Keratinocyte (primary cell): ENCODE measurements at regions not wholly inside any gene's neighbourhood (a gene's known extent, or its start where the extent isn't known, plus 50 kb on each side); places are given as distances from the start of the nearest gene placed in this dataset.

Source experiments
- DNase-seq: peaks from one replicate; pipeline ENCODE4 v3.0.0-alpha.2; 2011; ENCODE audit warnings: low read depth, missing footprints, low spot score
- FAIRE-seq: peaks from 2 replicates; lab custom pipeline; 2011; peaks lifted over from hg19 to GRCh38; lab: Jason Lieb, UNC
- H2AFZ ChIP-seq: 2 replicates; pipeline ENCODE4 v1.6.0; 2012; ENCODE audit warnings: low read length, control low read depth, inconsistent platforms; ENCODE audit not compliant: control insufficient read depth
- H3K27ac ChIP-seq: 2 replicates; pipeline ENCODE4 v1.5.1; 2011; ENCODE audit warnings: low read length; ENCODE audit not compliant: control insufficient read depth, insufficient read depth
- H3K27me3 ChIP-seq: 3 replicates; pipeline ENCODE4 v1.6.0; 2011; ENCODE audit warnings: low read length; ENCODE audit not compliant: control insufficient read depth, insufficient read depth; ENCODE audit errors: extremely low read depth
- H3K36me3 ChIP-seq, 2 experiments: 2 replicates in 1 of 2; 3 replicates in 1 of 2; pipeline ENCODE4 v1.5.1; 2011; ENCODE audit warnings: low read length in 2 of 2, mild to moderate bottlenecking in 1 of 2; ENCODE audit not compliant: control insufficient read depth in 2 of 2, insufficient read depth in 2 of 2; ENCODE audit errors: extremely low read depth in 1 of 2
- H3K4me1 ChIP-seq: 3 replicates; pipeline ENCODE4 v1.5.1; 2011; ENCODE audit warnings: low read length; ENCODE audit not compliant: control insufficient read depth, insufficient read depth; ENCODE audit errors: extremely low read depth
- H3K4me2 ChIP-seq: 3 replicates; pipeline ENCODE4 v1.6.0; 2011; ENCODE audit warnings: low read depth, low read length; ENCODE audit not compliant: control insufficient read depth, insufficient read depth; ENCODE audit errors: extremely low read depth
- H3K4me3 ChIP-seq, 3 experiments: fragments of 200-600 bp in 1 of 3; sonication (generic) in 1 of 3; 2 replicates in 2 of 3; 3 replicates in 1 of 3; pipeline ENCODE4 v1.5.1; 2011 to 2016; ENCODE audit warnings: low read length in 3 of 3, mild to moderate bottlenecking in 3 of 3, control low read depth in 2 of 3, inconsistent platforms in 1 of 3, low read depth in 1 of 3, mixed read lengths in 1 of 3, mixed run types in 1 of 3, moderate library complexity in 1 of 3; ENCODE audit not compliant: control insufficient read depth in 2 of 3, insufficient read depth in 2 of 3; ENCODE audit errors: extremely low read depth in 1 of 3
- H3K79me2 ChIP-seq: 2 replicates; pipeline ENCODE4 v1.6.0; 2012; ENCODE audit warnings: low read length; ENCODE audit not compliant: control insufficient read depth, insufficient read depth
- H3K9ac ChIP-seq: 3 replicates; pipeline ENCODE4 v1.6.0; 2011; ENCODE audit warnings: low read length; ENCODE audit not compliant: control insufficient read depth, insufficient read depth; ENCODE audit errors: extremely low read depth
- H3K9me1 ChIP-seq: 3 replicates; pipeline ENCODE4 v1.6.0; 2011; ENCODE audit warnings: low read length; ENCODE audit not compliant: control insufficient read depth, insufficient read depth; ENCODE audit errors: extremely low read depth
- H3K9me3 ChIP-seq: 2 replicates; pipeline ENCODE4 v1.5.1; 2012; ENCODE audit warnings: low read depth, low read length; ENCODE audit not compliant: control insufficient read depth
- H4K20me1 ChIP-seq: 3 replicates; pipeline ENCODE4 v1.6.0; 2011; ENCODE audit warnings: low read length; ENCODE audit not compliant: control insufficient read depth, insufficient read depth; ENCODE audit errors: extremely low read depth
- EZH2 ChIP-seq: IDR thresholded peaks from one replicate; pipeline ENCODE4 v1.6.1; 2012; ENCODE audit warnings: inconsistent platforms, mild to moderate bottlenecking, low read length, moderate library complexity
- dilution Hi-C: fragments of 300-500 bp; cut with MboI; formaldehyde crosslinking; loops from one replicate; pipeline ENCODE4 v1.7.0; 2020; ENCODE audit warnings: low sequenced_read_pairs; ENCODE audit not compliant: extremely low pct_ligation_motif_present
- TF ChIP-seq, protein P1 (sequence below), 3 experiments: IDR thresholded peaks in 1 of 3; conservative IDR thresholded peaks in 1 of 3; optimal IDR thresholded peaks in 1 of 3; 2 replicates in 2 of 3; 3 replicates in 1 of 3; pipeline versions ENCODE3 to v1.5.1; 2011; ENCODE audit warnings: low read length in 3 of 3, mild to moderate bottlenecking in 3 of 3, moderate library complexity in 2 of 3, control low read depth in 1 of 3, inconsistent platforms in 1 of 3; ENCODE audit not compliant: insufficient read depth in 2 of 3; ENCODE audit errors: extremely low read depth in 1 of 3

DNA sequence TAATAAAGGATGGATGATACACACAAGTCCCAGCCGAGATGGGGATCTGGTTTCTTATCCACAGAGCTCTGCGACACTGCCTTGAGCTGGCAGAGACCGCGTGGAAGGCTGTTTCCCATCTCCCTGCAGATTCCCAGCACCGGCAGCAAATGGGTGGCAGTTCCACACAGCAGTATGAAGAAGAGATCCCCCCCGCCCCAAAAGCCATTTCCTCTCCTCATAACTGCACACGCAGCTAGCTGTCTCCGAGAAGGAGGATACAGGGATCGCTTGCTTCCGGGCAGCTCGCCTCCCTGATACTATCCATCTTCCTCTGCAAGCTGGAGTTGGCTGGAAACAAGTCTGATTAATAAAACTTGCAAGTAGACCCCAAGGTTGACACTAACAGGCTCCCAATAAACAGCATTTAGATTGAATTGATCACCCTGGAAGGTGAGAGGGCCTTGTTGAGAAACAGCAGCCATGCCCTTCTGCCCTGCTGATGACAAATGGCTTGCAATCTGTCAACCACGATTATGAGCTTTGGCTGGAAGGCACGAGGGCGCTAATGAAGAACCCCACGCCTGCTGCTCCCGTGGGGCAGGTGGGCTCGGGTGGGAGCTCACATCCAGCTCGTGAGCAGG is 642.3 kb downstream of the AJAP1 start:
- no peaks in the 10 kb centered on the region for H3K27me3 ChIP-seq
- FAIRE-seq, result no peak
- dilution Hi-C loops, result no loop called here

DNA sequence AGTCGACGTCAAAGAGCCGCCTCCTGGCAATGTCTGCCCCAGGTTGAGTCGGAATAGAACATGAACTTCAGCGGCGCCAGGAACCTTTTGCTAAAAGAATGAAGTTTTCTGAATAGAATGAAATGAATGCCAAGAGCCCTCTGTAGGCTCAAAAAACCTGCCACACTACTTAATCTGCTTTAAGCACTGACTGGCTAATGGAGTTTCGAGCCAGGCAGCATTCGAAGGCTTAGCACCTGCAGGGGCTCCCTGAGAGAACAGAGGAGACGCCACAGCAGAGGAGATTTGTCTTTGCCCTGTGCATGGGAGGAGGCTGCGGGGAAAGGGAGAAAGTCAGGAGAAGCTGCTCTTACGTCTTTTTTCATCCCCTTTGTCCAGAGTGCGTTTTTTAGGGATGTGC is 641.7 kb downstream of the AJAP1 start:
- Histone ChIP-seq H2AFZ (no peak overlapping the region), H3K4me2 (no peak overlapping the region), H3K4me1 (no peaks in the 10 kb centered on the region), H3K27ac (no peak overlapping the region), H3K4me3 (no peak overlapping the region), H3K9me3 (no peaks in the 10 kb centered on the region), H3K79me2 (no peaks in the 10 kb centered on the region), H3K9ac (no peak overlapping the region), H4K20me1 (no peaks in the 10 kb centered on the region), H3K36me3 (no peaks in the 10 kb centered on the region), H3K27me3 (no peaks in the 10 kb centered on the region), H3K9me1 (no peaks in the 10 kb centered on the region)
- dilution Hi-C loops, result no loop called here
- no peak for FAIRE-seq
- DNase-seq, result no peak
- no peak for TF ChIP-seq EZH2
- TF ChIP-seq, protein P1, sequence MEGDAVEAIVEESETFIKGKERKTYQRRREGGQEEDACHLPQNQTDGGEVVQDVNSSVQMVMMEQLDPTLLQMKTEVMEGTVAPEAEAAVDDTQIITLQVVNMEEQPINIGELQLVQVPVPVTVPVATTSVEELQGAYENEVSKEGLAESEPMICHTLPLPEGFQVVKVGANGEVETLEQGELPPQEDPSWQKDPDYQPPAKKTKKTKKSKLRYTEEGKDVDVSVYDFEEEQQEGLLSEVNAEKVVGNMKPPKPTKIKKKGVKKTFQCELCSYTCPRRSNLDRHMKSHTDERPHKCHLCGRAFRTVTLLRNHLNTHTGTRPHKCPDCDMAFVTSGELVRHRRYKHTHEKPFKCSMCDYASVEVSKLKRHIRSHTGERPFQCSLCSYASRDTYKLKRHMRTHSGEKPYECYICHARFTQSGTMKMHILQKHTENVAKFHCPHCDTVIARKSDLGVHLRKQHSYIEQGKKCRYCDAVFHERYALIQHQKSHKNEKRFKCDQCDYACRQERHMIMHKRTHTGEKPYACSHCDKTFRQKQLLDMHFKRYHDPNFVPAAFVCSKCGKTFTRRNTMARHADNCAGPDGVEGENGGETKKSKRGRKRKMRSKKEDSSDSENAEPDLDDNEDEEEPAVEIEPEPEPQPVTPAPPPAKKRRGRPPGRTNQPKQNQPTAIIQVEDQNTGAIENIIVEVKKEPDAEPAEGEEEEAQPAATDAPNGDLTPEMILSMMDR (optimal IDR thresholded peaks at IDR 0.05 in 1 of 3, IDR thresholded peaks at IDR 0.05 in 1 of 3, conservative IDR thresholded peaks at IDR 0.05 in 1 of 3; ENCODE audit: extremely low read depth in 1 of 3, insufficient read depth in 2 of 3, low read length in 3 of 3), result no peak

More for the DNA sequence above, 642.3 kb downstream of the AJAP1 start:
- Histone ChIP-seq H3K36me3 (no peaks in the 10 kb centered on the region), H3K9me1 (no peaks in the 10 kb centered on the region), H3K4me2 (no peak overlapping the region), H3K79me2 (no peaks in the 10 kb centered on the region), H3K9me3 (no peaks in the 10 kb centered on the region), H2AFZ (no peak overlapping the region), H4K20me1 (no peaks in the 10 kb centered on the region), H3K4me3 (no peak overlapping the region), H3K27ac (no peak overlapping the region), H3K4me1 (no peaks in the 10 kb centered on the region), H3K9ac (no peak overlapping the region)
- TF ChIP-seq, protein P1 (optimal IDR thresholded peaks at IDR 0.05 in 1 of 3, IDR thresholded peaks at IDR 0.05 in 1 of 3, conservative IDR thresholded peaks at IDR 0.05 in 1 of 3; ENCODE audit: extremely low read depth in 1 of 3, insufficient read depth in 2 of 3, low read length in 3 of 3), result no peak
- no peak for TF ChIP-seq EZH2
- DNase-seq, result no peak
